ENCODE measurements at regions not wholly inside any gene's neighbourhood (a gene's known extent, or its start where the extent isn't known, plus 50 kb on each side); places are given as distances from the start of the nearest gene placed in this dataset.

GRCh38 chr6:133016631-133017030 lies 202.3 kb downstream of the RPS12 start:
- Histone ChIP-seq H3K9me3 (no peaks in the 10 kb centered on the region), H3K4me3 (no peak overlapping the region), H3K27me3 (no peaks in the 10 kb centered on the region), H3K27ac (no peak overlapping the region), H3K4me1 (no peaks in the 10 kb centered on the region), H3K36me3 (no peaks in the 10 kb centered on the region)
- no peak for TF ChIP-seq CTCF (IDR thresholded peaks at IDR 0.05)
- intact Hi-C loops (cut with DNase I; ENCODE audit: low total_unique reads): no loop called here
- DNase-seq: no peak

GRCh38 chr6:133017581-133017980 lies 203.2 kb downstream of the RPS12 start:
- no peaks in the 10 kb centered on the region for H3K36me3 ChIP-seq
- H3K27ac ChIP-seq: no peak overlapping the region
- no peak for DNase-seq
- no peak for TF ChIP-seq CTCF (IDR thresholded peaks at IDR 0.05)
- no peaks in the 10 kb centered on the region for H3K9me3 ChIP-seq
- no peaks in the 10 kb centered on the region for H3K27me3 ChIP-seq
- H3K4me3 ChIP-seq: no peak overlapping the region
- no peaks in the 10 kb centered on the region for H3K4me1 ChIP-seq
- intact Hi-C loops (cut with DNase I; ENCODE audit: low total_unique reads): no loop called here

GRCh38 chr6:133026705-133027104 lies 212.3 kb downstream of the RPS12 start:
- Histone ChIP-seq H3K36me3 (no peaks in the 10 kb centered on the region), H3K4me3 (no peak overlapping the region), H3K4me1 (no peaks in the 10 kb centered on the region), H3K27ac (no peak overlapping the region), H3K9me3 (peaks cover 0 to 8% (median 0%) of the 10 kb centered on the region in 3 donors), H3K27me3 (no peaks in the 10 kb centered on the region)
- TF ChIP-seq CTCF (IDR thresholded peaks at IDR 0.05): no peak
- no peak for DNase-seq
- intact Hi-C loops (cut with DNase I; ENCODE audit: low total_unique reads): no loop called here

GRCh38 chr6:133033263-133033662 lies 207.9 kb upstream of the EYA4 start:
- H3K4me1 ChIP-seq: no peaks in the 10 kb centered on the region
- H3K36me3 ChIP-seq: no peaks in the 10 kb centered on the region
- no peaks in the 10 kb centered on the region for H3K9me3 ChIP-seq
- H3K27ac ChIP-seq: no peak overlapping the region
- no peak for DNase-seq
- TF ChIP-seq CTCF (IDR thresholded peaks at IDR 0.05): no peak
- intact Hi-C loops (cut with DNase I; ENCODE audit: low total_unique reads): no loop called here
- H3K27me3 ChIP-seq: no peaks in the 10 kb centered on the region
- no peak overlapping the region for H3K4me3 ChIP-seq

GRCh38 chr6:133034509-133035206 lies 206.5 kb upstream of the EYA4 start:
- intact Hi-C loops (cut with DNase I; ENCODE audit: low total_unique reads): no loop called here
- Histone ChIP-seq H3K4me3 (no peak overlapping the region), H3K27ac (no peak overlapping the region), H3K27me3 (no peaks in the 10 kb centered on the region), H3K36me3 (no peaks in the 10 kb centered on the region), H3K9me3 (no peaks in the 10 kb centered on the region), H3K4me1 (no peaks in the 10 kb centered on the region)
- DNase-seq: no peak
- TF ChIP-seq CTCF (IDR thresholded peaks at IDR 0.05): no peak

Data from tibial artery (tissue), 4 donors.